NCI-H524 (cell line): ENCODE measurements at regions not wholly inside any gene's neighbourhood (a gene's known extent, or its start where the extent isn't known, plus 50 kb on each side); places are given as distances from the start of the nearest gene placed in this dataset.
A peak's percentile ranks its signal among the peaks of the same experiment; 100 is the strongest.

ENCODE experiments used
- DNase-seq, 2 experiments: peaks; one replicate each; lab custom pipeline; 2025; lab: John Stamatoyannopoulos, UW

- no peak for DNase-seq
Measured at GRCh38 chr11:119795231-119795630, 66.2 kb upstream of the NECTIN1 start.

- DNase-seq, result no peak
Measured at GRCh38 chr11:119794756-119795155, 65.8 kb upstream of the NECTIN1 start.

- DNase-seq, result no peak
Measured at GRCh38 chr11:119794141-119794665, 65.2 kb upstream of the NECTIN1 start.

GRCh38 chr11:119793335-119793984 lies 64.5 kb upstream of the NECTIN1 start:
- DNase-seq, result no peak

GRCh38 chr11:119791701-119792151 lies 62.7 kb upstream of the NECTIN1 start:
- DNase-seq, result no peak

- no peak for DNase-seq
Measured at GRCh38 chr11:119791047-119791446, 62.0 kb upstream of the NECTIN1 start.

GRCh38 chr11:119790476-119790875 lies 61.5 kb upstream of the NECTIN1 start:
- DNase-seq, result no peak

- no peak for DNase-seq
Measured at GRCh38 chr11:119789766-119790407, 60.9 kb upstream of the NECTIN1 start.

- DNase-seq, result no peak
Measured at GRCh38 chr11:119788911-119789560, 60.0 kb upstream of the NECTIN1 start.

GRCh38 chr11:119788096-119788883 lies 59.3 kb upstream of the NECTIN1 start:
- no peak for DNase-seq

GRCh38 chr11:119787074-119787461 lies 58.1 kb upstream of the NECTIN1 start:
- peak in 1 of 2 experiments; percentile 28 for DNase-seq

GRCh38 chr11:119786431-119787073 lies 57.6 kb upstream of the NECTIN1 start:
- no peak for DNase-seq

GRCh38 chr11:119785131-119785530 lies 56.1 kb upstream of the NECTIN1 start:
- DNase-seq, result no peak

GRCh38 chr11:119784421-119784820 lies 55.4 kb upstream of the NECTIN1 start:
- DNase-seq, result no peak

GRCh38 chr11:119783466-119784400 lies 54.7 kb upstream of the NECTIN1 start:
- DNase-seq, result no peak

GRCh38 chr11:119782739-119783072 lies 53.7 kb upstream of the NECTIN1 start:
- DNase-seq, result peak; percentile 22 to 78

GRCh38 chr11:119782006-119782738 lies 53.2 kb upstream of the NECTIN1 start:
- peak in 1 of 2 experiments; percentile 46 for DNase-seq

- DNase-seq, result no peak
Measured at GRCh38 chr11:119780222-119780953, 51.4 kb upstream of the NECTIN1 start.
